ENCODE measurements at regions not wholly inside any gene's neighbourhood (a gene's known extent, or its start where the extent isn't known, plus 50 kb on each side); places are given as distances from the start of the nearest gene placed in this dataset.

DNA sequence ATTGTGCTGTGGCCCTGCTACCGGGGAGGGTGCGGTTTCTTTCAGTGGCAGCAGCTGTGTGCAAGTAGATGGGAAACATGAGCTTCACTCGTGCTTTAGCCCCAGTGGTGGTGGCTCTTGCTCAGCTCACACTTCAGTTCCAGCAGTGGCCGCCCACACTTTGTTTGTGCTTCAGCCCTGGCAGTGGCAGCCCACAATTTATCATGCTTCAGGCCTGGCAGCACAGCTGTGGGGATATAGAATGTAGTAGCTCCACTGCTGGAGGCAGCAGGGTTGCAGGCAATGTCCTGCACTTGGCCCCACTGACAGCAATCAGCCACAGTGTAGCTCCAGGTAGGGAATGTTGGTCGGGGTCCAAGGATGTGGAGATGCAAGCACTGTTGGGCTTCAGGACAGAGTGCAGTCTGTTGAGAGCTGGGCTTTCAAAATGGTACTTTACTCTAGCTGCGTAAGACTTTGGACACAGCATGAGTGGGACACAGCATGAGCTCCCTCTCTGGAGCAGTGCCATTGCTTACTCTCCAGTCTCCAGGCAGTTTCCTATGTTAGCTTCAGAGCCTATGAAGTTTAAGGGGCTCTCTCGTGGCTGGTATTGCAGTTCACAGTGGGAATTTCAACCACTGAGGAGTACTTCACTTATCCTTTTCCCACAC, 413.1 kb downstream of the PDGFC start:
- TF ChIP-seq EZH2 (IDR thresholded peaks at IDR 0.05; ENCODE audit: borderline replicate concordance, insufficient read depth, low read depth, low read length, poor library complexity, severe bottlenecking), result no peak
- TF ChIP-seq, protein P1, sequence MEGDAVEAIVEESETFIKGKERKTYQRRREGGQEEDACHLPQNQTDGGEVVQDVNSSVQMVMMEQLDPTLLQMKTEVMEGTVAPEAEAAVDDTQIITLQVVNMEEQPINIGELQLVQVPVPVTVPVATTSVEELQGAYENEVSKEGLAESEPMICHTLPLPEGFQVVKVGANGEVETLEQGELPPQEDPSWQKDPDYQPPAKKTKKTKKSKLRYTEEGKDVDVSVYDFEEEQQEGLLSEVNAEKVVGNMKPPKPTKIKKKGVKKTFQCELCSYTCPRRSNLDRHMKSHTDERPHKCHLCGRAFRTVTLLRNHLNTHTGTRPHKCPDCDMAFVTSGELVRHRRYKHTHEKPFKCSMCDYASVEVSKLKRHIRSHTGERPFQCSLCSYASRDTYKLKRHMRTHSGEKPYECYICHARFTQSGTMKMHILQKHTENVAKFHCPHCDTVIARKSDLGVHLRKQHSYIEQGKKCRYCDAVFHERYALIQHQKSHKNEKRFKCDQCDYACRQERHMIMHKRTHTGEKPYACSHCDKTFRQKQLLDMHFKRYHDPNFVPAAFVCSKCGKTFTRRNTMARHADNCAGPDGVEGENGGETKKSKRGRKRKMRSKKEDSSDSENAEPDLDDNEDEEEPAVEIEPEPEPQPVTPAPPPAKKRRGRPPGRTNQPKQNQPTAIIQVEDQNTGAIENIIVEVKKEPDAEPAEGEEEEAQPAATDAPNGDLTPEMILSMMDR (IDR thresholded peaks at IDR 0.05), result no peak

Measured in B cell (primary cell).